Adrenal gland (tissue), 9 donors: ENCODE measurements at regions not wholly inside any gene's neighbourhood (a gene's known extent, or its start where the extent isn't known, plus 50 kb on each side); places are given as distances from the start of the nearest gene placed in this dataset.

Experiments
- DNase-seq, 7 donors: peaks; one replicate each; pipeline ENCODE4 v3.0.0-alpha.2; 2019 to 2020
- H3K27ac ChIP-seq, 5 donors: fragments of 200-600 bp; sonication (generic) in 4 of 5; 1 replicate in 3 of 5; 2 replicates in 2 of 5; pipeline versions ENCODE4 v1.5.1 to v1.8.0; 2016 to 2020; ENCODE audit warnings: mild to moderate bottlenecking in 1 of 5
- H3K27me3 ChIP-seq: fragments of 200-600 bp; 2 replicates; pipeline ENCODE4 v1.8.0; 2021
- H3K36me3 ChIP-seq, 2 donors: fragments of 200-600 bp; replicated peaks in 1 of 2; 1 replicate in 1 of 2; 2 replicates in 1 of 2; pipeline versions ENCODE4 v1.5.1 to v1.8.0; 2018 to 2022
- H3K4me1 ChIP-seq, 2 donors: fragments of 200-600 bp; replicated peaks in 1 of 2; 1 replicate in 1 of 2; 2 replicates in 1 of 2; pipeline versions ENCODE4 v1.5.1 to v1.8.0; 2018 to 2021
- H3K4me3 ChIP-seq, 4 donors: fragments of 200-600 bp; sonication (generic) in 3 of 4; one replicate each; pipeline ENCODE4 v1.5.1; 2016 to 2018
- H3K9me3 ChIP-seq, 3 donors: fragments of 200-600 bp; sonication (generic) in 1 of 3; replicated peaks in 1 of 3; 1 replicate in 2 of 3; 2 replicates in 1 of 3; pipeline versions ENCODE4 v1.5.1 to v1.8.0; 2016 to 2021
- CTCF ChIP-seq, 6 experiments: fragments of 450-650 bp in 4 of 6; fragments of 200-600 bp in 2 of 6; sonication (generic) in 1 of 6; IDR thresholded peaks; 1 replicate in 5 of 6; 2 replicates in 1 of 6; pipeline versions ENCODE4 v1.5.1 to v1.8.0; 2016 to 2021; ENCODE audit warnings: antibody characterized with exemption in 6 of 6, mild to moderate bottlenecking in 2 of 6, moderate library complexity in 1 of 6
- POLR2A ChIP-seq, 2 donors: fragments of 450-650 bp; IDR thresholded peaks; one replicate each; pipeline ENCODE4 v1.6.1; 2017; ENCODE audit warnings: antibody characterized with exemption in 2 of 2, mild to moderate bottlenecking in 2 of 2, moderate library complexity in 1 of 2
- WGBS, 4 donors: extraction: QIAGEN DNeasy Blood & Tissue Kit in 2 of 4; methylation state at CpG; one replicate each; pipeline versions ENCODE4 v1.1.5 to v1.1.7; 2013 to 2017; 5-methylcytosine and 5-hydroxymethylcytosine counted together
- intact Hi-C, 2 donors: fragments of 100-400 bp; cut with DNase I; formaldehyde crosslinking; loops; one replicate each; pipeline versions ENCODE4 v1.14.1 to v1.15.0; 2022 to 2023
- donor health status: healthy with polysubstance abuse.
- donor health status: Bipolar disorder and iron deficiency.
- donor health status: DM: yes; HTN: yes; CAD: no.
- donor health status: DM: no; HTN: no; CAD: no.
- donor health status: DM: no; HTN: no; CAD: no.

- 38 to 58% (median 52%) methylated on average over 3 of the region's 3 CpGs for WGBS, 4 donors
- Histone ChIP-seq H3K27ac (no peak overlapping the region), H3K4me3 (no peak overlapping the region), H3K4me1 (no peaks in the 10 kb centered on the region), H3K27me3 (no peaks in the 10 kb centered on the region), H3K36me3 (no peaks in the 10 kb centered on the region), H3K9me3 (no peaks in the 10 kb centered on the region)
- intact Hi-C loops, result no loop called here
- TF ChIP-seq POLR2A (IDR thresholded peaks at IDR 0.05), result no peak
- TF ChIP-seq CTCF (IDR thresholded peaks at IDR 0.05), result no peak
- DNase-seq, result no peak
Observed at GRCh38 chr1:199202331-199202730, 563.5 kb downstream of the PTPRC start.

GRCh38 chr1:199204231-199204630 lies 565.4 kb downstream of the PTPRC start:
- Histone ChIP-seq H3K4me3 (no peak overlapping the region), H3K9me3 (no peaks in the 10 kb centered on the region), H3K27ac (no peak overlapping the region), H3K36me3 (no peaks in the 10 kb centered on the region), H3K27me3 (no peaks in the 10 kb centered on the region), H3K4me1 (no peaks in the 10 kb centered on the region)
- DNase-seq, result no peak
- intact Hi-C loops, result no loop called here
- 69 to 86% (median 78%) methylated on average over 3 of the region's 3 CpGs for WGBS, 4 donors
- TF ChIP-seq CTCF (IDR thresholded peaks at IDR 0.05) (no peak), POLR2A (IDR thresholded peaks at IDR 0.05) (no peak)

- Histone ChIP-seq H3K27ac (no peak overlapping the region), H3K4me1 (no peaks in the 10 kb centered on the region), H3K27me3 (no peaks in the 10 kb centered on the region), H3K9me3 (no peaks in the 10 kb centered on the region), H3K36me3 (no peaks in the 10 kb centered on the region), H3K4me3 (no peak overlapping the region)
- WGBS, 4 donors, result 71 to 78% (median 73%) methylated on average over 6 of the region's 6 CpGs
- intact Hi-C loops, result no loop called here
- no peak for DNase-seq
- TF ChIP-seq CTCF (IDR thresholded peaks at IDR 0.05) (no peak), POLR2A (IDR thresholded peaks at IDR 0.05) (no peak)
Observed at GRCh38 chr1:199205740-199206441, 567.1 kb downstream of the PTPRC start.

GRCh38 chr1:199208847-199209246 lies 570.0 kb downstream of the PTPRC start:
- Histone ChIP-seq H3K4me3 (no peak overlapping the region), H3K27me3 (no peaks in the 10 kb centered on the region), H3K4me1 (no peaks in the 10 kb centered on the region), H3K27ac (no peak overlapping the region), H3K36me3 (no peaks in the 10 kb centered on the region), H3K9me3 (no peaks in the 10 kb centered on the region)
- intact Hi-C loops, result no loop called here
- DNase-seq, result no peak
- TF ChIP-seq POLR2A (IDR thresholded peaks at IDR 0.05) (no peak), CTCF (IDR thresholded peaks at IDR 0.05) (no peak)
